PFSK-1 (cell line): ENCODE measurements at regions not wholly inside any gene's neighbourhood (a gene's known extent, or its start where the extent isn't known, plus 50 kb on each side); places are given as distances from the start of the nearest gene placed in this dataset.

ENCODE experiments used
- POLR2AphosphoS5 ChIP-seq: IDR thresholded peaks from 2 replicates; pipeline ENCODE4 v1.6.1; 2012; ENCODE audit warnings: low read depth, mild to moderate bottlenecking, control low read depth, low read length, moderate library complexity
- SIN3A ChIP-seq: IDR thresholded peaks from 2 replicates; pipeline ENCODE4 v1.6.1; 2012; ENCODE audit warnings: mild to moderate bottlenecking, low read length, moderate library complexity, borderline replicate concordance; ENCODE audit not compliant: insufficient read depth

DNA sequence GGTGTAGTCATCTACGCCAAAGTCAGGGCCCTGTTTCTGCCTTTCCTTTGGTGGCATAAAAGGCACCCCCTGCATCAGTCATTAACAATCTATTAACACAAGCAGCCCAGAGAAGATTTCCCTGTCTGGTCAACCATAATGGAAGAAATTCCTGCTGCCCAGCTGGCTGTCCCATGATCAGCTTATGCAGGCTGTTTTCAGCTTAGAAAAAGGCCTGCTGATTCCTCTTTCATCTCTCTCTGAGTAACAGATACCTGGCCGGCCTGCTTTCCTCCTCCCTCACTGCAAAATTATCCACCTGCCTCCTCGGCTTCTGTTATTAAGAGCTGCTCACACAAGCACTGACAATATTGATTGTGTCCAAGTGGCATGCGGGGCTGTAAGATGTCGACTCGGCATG lies 70.3 kb upstream of the MMP2 start:
- TF ChIP-seq POLR2AphosphoS5 (no peak), SIN3A (no peak)
